ENCODE measurements at regions not wholly inside any gene's neighbourhood (a gene's known extent, or its start where the extent isn't known, plus 50 kb on each side); places are given as distances from the start of the nearest gene placed in this dataset.
"Not testable (repeated sequence)": the region's sequence is repeated elsewhere in the genome, so short reads cannot be mapped to it uniquely, and the experiment has no call there.

DNA sequence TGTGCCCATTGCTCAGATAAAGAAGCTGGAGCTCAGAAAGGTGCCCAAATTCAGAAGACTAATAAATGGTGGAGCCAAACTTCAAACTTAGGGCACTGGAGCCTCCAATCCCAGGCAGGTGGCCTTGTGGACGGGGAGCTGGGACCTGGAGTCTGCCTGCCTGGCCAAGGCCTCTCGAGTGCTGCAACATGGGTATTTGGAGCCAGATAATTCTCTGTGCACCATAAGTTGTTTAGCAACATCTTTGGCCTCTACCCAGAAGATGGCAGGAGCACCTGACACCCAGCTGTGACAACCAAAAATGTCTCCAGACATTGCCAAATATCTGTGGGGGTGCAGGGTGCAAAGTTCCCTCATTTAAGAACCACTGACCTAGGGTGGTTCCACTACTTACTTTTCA is 915.0 kb downstream of the RPIA start:
- TF ChIP-seq, protein P1, sequence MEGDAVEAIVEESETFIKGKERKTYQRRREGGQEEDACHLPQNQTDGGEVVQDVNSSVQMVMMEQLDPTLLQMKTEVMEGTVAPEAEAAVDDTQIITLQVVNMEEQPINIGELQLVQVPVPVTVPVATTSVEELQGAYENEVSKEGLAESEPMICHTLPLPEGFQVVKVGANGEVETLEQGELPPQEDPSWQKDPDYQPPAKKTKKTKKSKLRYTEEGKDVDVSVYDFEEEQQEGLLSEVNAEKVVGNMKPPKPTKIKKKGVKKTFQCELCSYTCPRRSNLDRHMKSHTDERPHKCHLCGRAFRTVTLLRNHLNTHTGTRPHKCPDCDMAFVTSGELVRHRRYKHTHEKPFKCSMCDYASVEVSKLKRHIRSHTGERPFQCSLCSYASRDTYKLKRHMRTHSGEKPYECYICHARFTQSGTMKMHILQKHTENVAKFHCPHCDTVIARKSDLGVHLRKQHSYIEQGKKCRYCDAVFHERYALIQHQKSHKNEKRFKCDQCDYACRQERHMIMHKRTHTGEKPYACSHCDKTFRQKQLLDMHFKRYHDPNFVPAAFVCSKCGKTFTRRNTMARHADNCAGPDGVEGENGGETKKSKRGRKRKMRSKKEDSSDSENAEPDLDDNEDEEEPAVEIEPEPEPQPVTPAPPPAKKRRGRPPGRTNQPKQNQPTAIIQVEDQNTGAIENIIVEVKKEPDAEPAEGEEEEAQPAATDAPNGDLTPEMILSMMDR (IDR thresholded peaks at IDR 0.05): not testable (repeated sequence)
- TF ChIP-seq POLR2A (IDR thresholded peaks at IDR 0.05): not testable (repeated sequence)

Data from prostate gland (tissue), 2 donors.